Stimulated activated CD4-positive, alpha-beta T cell treated with anti-CD3 and anti-CD28 coated beads, TNF-alpha, amount 100 ng/mL, for 4 hours (primary cell): ENCODE measurements at regions not wholly inside any gene's neighbourhood (a gene's known extent, or its start where the extent isn't known, plus 50 kb on each side); places are given as distances from the start of the nearest gene placed in this dataset.
"Not testable (repeated sequence)": the region's sequence is repeated elsewhere in the genome, so short reads cannot be mapped to it uniquely, and the experiment has no call there.

Experiments used
- DNase-seq, 3 experiments: peaks; one replicate each; pipeline ENCODE4 v3.0.0-alpha.2; 2020; ENCODE audit warnings: low read depth in 3 of 3

DNA sequence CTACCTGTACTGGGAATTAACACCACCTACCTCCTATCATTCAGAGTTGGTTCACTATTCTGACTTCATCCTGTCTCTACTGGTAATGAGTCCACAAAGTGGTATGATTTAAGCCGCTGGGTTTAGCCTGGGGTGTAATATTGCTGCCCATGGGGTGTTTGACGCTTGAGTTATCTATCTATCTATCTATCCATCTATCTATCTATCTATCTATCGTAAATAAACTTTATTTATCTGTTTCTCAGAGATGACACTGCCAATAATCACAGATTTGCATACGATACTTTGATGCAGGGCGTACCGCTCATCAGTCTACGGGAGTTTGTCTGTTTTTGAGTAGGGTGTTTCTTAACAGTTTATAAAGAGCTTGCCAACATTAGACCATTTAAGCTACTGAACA lies 73.6 kb upstream of the ZNF184 start:
- no peak for DNase-seq

DNA sequence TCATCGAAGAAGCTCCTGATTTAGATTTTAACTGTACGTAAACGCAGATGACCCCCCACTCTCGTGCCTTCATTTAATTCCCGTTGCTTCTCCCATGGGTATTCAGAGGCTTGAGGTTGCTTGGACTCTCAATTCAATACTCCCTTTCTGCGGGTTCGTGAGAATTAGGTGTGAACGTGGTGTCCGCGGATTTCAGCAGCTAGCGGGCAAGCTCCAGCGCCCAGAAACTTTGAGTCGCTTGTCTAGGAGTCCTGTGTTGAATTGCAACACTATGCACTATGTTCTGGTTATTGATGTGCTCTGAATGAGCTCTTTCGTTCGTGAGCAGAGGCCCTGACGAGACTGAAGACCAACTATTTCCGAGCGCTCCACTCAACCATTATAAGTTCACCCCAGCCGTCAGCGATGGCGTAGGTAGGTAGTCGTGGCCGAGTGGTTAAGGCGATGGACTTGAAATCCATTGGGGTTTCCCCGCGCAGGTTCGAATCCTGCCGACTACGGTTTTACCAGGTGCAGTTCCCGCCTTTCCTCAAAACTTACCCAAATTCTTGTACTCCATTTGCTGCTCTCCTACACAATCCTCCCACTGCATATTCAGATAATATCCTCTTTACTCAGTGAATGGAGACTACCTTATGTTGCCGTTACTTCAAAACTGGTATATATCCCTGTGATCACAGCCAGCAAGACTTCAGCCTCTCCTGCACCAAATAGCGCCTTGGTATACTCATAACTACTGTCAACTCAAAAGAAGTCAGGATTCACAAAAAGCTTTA lies 72.6 kb upstream of the ZNF184 start:
- DNase-seq, result no peak

GRCh38 chr6:27544612-27545260 lies 71.8 kb upstream of the ZNF184 start:
- no peak for DNase-seq

GRCh38 chr6:27544135-27544534 lies 71.2 kb upstream of the ZNF184 start:
- not testable (repeated sequence) for DNase-seq

GRCh38 chr6:27542485-27542884 lies 69.6 kb upstream of the ZNF184 start:
- no peak for DNase-seq

DNA sequence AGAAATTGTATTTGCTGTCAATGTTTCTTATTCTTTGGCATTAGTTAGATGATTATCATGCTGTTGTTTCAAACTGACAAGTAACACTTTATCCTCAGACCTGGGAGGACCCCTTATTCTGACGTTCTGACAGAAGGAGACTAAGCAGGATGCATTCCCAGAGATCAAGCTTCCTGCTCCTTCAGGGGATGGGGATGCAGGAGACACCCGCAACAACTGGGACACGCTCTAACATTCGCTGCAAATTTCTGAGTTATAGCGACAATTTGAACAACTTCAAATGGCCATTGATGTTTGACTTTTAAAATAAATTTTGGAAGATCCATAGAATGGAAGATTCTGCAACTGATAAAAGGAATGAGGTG lies 69.0 kb upstream of the ZNF184 start:
- DNase-seq, result no peak

DNA sequence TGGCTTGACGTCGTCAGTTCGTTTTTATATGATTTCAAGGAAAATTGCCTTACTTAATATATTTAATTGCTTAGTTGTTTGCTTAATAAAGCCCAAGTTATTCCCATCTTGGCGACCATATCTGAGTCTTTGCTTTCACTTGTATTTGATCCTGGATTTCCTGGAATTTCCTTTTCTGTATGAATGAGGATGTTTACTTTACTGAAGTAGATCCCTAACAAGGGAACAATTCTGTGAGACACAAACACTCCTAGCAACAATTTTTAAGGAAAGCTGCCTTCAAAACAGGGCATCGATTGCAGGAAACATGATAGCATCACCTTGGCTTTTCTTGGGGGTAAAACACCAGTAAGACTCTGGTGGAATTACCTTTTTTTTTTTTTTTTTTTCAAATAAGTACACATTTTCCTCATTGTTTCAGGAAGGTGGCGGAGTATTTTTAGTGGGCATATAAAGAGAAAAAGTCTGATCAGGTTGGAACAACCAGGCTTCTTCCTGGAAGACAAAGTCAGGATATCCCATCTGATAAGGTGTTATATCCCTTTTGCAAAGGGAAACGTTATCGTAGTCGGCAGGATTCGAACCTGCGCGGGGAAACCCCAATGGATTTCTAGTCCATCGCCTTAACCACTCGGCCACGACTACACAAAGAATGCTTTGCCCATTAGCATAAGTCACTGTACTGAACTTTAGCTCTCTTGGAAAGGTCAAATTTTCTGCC lies 68.5 kb upstream of the ZNF184 start:
- DNase-seq, result no peak

DNA sequence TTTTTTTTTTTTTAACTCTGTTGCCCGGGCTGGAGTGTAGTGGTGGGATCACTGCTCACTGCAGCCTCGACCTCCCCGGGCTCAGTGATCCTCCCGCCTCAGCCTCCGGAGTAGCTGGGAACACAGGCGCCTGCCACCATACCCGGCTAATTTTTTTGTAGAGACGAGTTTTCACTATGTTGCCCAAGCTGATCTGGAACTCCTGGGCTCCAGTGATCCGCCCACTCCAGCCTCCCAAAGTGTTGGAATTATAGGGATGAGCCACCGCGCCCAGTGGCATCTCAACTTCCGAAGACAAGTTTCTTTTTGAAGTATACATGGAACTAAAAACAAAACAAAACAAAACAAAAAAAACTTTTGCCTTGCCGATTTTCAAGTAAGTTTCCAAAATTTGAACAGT lies 66.6 kb upstream of the ZNF184 start:
- DNase-seq, result no peak

DNA sequence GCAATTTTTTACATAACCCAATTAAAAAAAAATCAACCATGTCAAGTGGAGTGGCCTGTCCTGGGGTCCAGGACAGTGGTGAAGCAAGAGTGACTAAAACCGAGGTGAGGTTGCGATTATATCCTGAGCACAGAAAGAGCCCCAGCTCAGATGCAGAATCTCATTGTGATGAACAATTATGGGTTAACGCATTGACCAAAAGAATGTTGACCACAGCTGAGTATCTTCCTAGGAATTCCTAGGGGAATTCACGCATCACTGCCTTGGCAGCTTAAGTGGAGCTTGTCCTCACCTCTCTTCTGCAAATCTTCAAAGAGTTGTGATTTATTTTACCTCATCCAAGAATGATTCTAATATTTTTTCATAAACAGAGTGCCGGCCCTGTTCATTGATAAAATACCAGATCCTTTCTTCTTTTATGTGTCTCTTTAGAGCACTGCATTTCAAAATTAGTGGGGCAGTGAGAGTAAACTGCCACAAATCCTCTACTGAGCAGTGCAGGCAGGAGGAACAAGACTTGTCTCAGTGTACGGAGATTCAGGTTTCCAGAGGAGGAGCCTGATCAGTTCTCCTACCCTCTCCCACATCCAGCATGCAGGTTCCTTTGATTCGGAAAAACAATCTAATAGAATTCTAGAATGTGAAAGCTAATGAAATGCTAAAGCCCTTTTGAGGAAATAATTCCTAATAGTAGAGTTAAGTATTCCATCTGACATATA lies 60.1 kb upstream of the ZNF184 start:
- DNase-seq, result no peak

DNA sequence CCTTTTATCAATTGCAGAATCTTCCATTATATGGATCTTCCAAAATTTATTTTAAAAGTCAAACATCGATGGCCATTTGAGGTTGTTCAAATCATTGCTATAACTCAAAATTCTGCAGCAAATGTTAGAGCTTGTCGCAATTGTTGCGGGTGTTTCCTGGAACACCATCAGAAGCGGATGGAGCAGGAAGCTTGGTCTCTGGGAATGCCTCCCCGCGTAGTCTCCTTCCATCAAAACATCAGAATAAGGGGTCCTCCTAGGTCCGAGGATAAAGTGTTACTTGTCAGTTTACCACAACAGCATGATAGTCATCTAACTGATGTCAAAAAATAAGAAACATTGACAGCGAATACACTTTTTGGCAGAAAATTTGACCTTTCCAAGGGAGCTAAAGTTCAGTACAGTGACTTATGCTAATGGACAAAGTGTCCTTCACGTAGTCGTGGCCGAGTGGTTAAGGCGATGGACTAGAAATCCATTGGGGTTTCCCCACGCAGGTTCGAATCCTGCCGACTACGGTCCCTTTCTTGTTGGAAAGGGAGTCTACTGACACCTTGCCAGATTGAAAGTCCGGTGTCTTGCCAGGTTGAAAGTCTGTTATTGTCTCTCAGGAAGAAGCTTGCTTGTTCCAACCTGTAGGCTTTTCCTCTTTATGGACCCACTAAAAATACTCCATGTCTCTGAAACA lies 59.0 kb upstream of the ZNF184 start:
- DNase-seq, result no peak

DNA sequence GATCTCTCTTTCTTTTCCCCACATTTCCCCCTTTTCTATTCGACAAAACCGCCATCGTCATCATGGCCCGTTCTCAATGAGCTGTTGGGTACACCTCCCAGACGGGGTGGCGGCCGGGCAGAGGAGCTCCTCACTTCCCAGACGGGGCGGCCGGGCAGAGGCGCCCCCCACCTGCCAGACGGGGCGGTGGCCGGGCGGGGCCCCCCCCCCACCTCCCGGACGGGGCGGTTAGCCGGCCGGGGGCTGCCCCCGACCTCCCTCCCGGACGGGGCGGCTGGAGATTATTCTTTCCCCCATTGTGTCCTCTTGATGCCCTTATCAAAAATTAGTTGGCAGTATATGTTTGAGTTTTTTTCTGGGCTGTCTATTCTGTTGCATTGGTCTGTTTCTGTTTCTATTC lies 56.9 kb upstream of the ZNF184 start:
- DNase-seq, result not testable (repeated sequence)

- no peak for DNase-seq
Observed at GRCh38 chr6:27528714-27529113, 55.8 kb upstream of the ZNF184 start.
